Endothelial cell of umbilical vein (primary cell): ENCODE measurements at regions not wholly inside any gene's neighbourhood (a gene's known extent, or its start where the extent isn't known, plus 50 kb on each side); places are given as distances from the start of the nearest gene placed in this dataset.

ENCODE experiments used
- BruUV-seq: library from RNA; stranded (reverse); fragments of 400-500 nt; replicated peaks from 2 replicates; lab custom pipeline; 2021; lab: Mats Ljungman, UMichigan
- CTCF ChIA-PET: fragments of 300-600, 350-600 bp; sonication (Branson Sonifier 250); formaldehyde crosslinking; loops from one replicate; lab custom pipeline; 2021; ENCODE audit warnings: antibody characterized with exemption, inconsistent platforms; lab: Charles Lee
- POLR2A ChIA-PET: fragments of 300-600, 350-600 bp; sonication (Branson Sonifier 250); formaldehyde crosslinking; loops from one replicate; lab custom pipeline; 2021; ENCODE audit warnings: antibody characterized with exemption, inconsistent platforms; lab: Charles Lee
- DNase-seq: peaks from one replicate; pipeline ENCODE4 v3.0.0-alpha.2; 2011; ENCODE audit warnings: low read depth, low spot score
- FAIRE-seq: peaks from 2 replicates; lab custom pipeline; 2011; peaks lifted over from hg19 to GRCh38; lab: Jason Lieb, UNC
- H2AFZ ChIP-seq: 2 replicates; pipeline ENCODE4 v1.6.0; 2012; ENCODE audit warnings: low read depth, low read length, control low read depth, inconsistent platforms
- H3K27ac ChIP-seq: 2 replicates; pipeline ENCODE4 v1.5.1; 2011; ENCODE audit warnings: low read depth, mild to moderate bottlenecking, control low read depth, low read length, moderate library complexity; ENCODE audit not compliant: insufficient read depth
- H3K27me3 ChIP-seq, 2 experiments: 2 replicates each; pipeline versions ENCODE4 v1.6.0 to v1.6.1; 2011; ENCODE audit warnings: low read length in 2 of 2, mixed read lengths in 1 of 2; ENCODE audit not compliant: control insufficient read depth in 2 of 2, insufficient read depth in 2 of 2
- H3K36me3 ChIP-seq, 2 experiments: 2 replicates in 1 of 2; 3 replicates in 1 of 2; pipeline ENCODE4 v1.5.1; 2011; ENCODE audit warnings: low read length in 2 of 2, mild to moderate bottlenecking in 1 of 2, moderate library complexity in 1 of 2; ENCODE audit not compliant: control insufficient read depth in 2 of 2, insufficient read depth in 2 of 2; ENCODE audit errors: extremely low read depth in 1 of 2
- H3K4me1 ChIP-seq: 3 replicates; pipeline ENCODE4 v1.5.1; 2011; ENCODE audit warnings: mild to moderate bottlenecking, low read length; ENCODE audit not compliant: control insufficient read depth, insufficient read depth; ENCODE audit errors: extremely low read depth
- H3K4me2 ChIP-seq: 2 replicates; pipeline ENCODE4 v1.6.1; 2011; ENCODE audit warnings: low read length, control low read depth, mixed read lengths; ENCODE audit not compliant: insufficient read depth
- H3K4me3 ChIP-seq, 3 experiments: fragments of 200-600 bp in 1 of 3; sonication (generic), shearing (Covaris generic) in 1 of 3; replicated peaks in 1 of 3; 2 replicates each; pipeline ENCODE4 v1.5.1; 2011 to 2016; ENCODE audit warnings: control low read depth in 3 of 3, low read length in 3 of 3, mild to moderate bottlenecking in 2 of 3, inconsistent platforms in 1 of 3, low read depth in 1 of 3, moderate library complexity in 1 of 3; ENCODE audit not compliant: insufficient read depth in 1 of 3
- H3K79me2 ChIP-seq: 2 replicates; pipeline ENCODE4 v1.6.0; 2012; ENCODE audit warnings: low read length, inconsistent platforms; ENCODE audit not compliant: control insufficient read depth, insufficient read depth
- H3K9ac ChIP-seq: replicated peaks from 2 replicates; pipeline ENCODE3; 2011; ENCODE audit warnings: low read length, control low read depth; ENCODE audit not compliant: insufficient read depth; ENCODE audit errors: extremely low read depth
- H3K9me1 ChIP-seq: replicated peaks from 3 replicates; pipeline ENCODE4 v1.6.0; 2011; ENCODE audit warnings: mild to moderate bottlenecking, low read length; ENCODE audit not compliant: control insufficient read depth, insufficient read depth; ENCODE audit errors: extremely low read depth
- H3K9me3 ChIP-seq: replicated peaks from 2 replicates; pipeline ENCODE4 v1.5.1; 2012; ENCODE audit warnings: low read length, inconsistent platforms; ENCODE audit not compliant: control insufficient read depth, insufficient read depth
- H4K20me1 ChIP-seq: replicated peaks from 2 replicates; pipeline ENCODE3; 2011; ENCODE audit warnings: mild to moderate bottlenecking, low read length; ENCODE audit not compliant: control insufficient read depth, insufficient read depth; ENCODE audit errors: extremely low read depth
- CTCF ChIP-seq, 2 donors: IDR thresholded peaks; 1 replicate in 1 of 2; 2 replicates in 1 of 2; pipeline ENCODE4 v1.5.1; 2011; ENCODE audit warnings: low read length in 2 of 2, mild to moderate bottlenecking in 2 of 2, moderate library complexity in 2 of 2, control low read depth in 1 of 2, inconsistent platforms in 1 of 2, low read depth in 1 of 2; ENCODE audit not compliant: insufficient read depth in 1 of 2; ENCODE audit errors: extremely low read depth in 1 of 2
- EZH2 ChIP-seq: IDR thresholded peaks from 2 replicates; pipeline ENCODE4 v1.6.1; 2012; ENCODE audit warnings: borderline replicate concordance, low read depth, mild to moderate bottlenecking, moderate library complexity, low read length, inconsistent platforms; ENCODE audit not compliant: severe bottlenecking
- FOS ChIP-seq: IDR thresholded peaks from 2 replicates; pipeline ENCODE4 v1.6.1; 2011; ENCODE audit warnings: mild to moderate bottlenecking, low read length, moderate library complexity, borderline replicate concordance; ENCODE audit not compliant: insufficient read depth
- GATA2 ChIP-seq: IDR thresholded peaks from 2 replicates; pipeline ENCODE4 v1.7.0; 2011; ENCODE audit warnings: low read depth, mild to moderate bottlenecking, moderate library complexity, mixed read lengths, low read length; ENCODE audit not compliant: insufficient read length, insufficient read depth
- JUN ChIP-seq: IDR thresholded peaks from 2 replicates; pipeline ENCODE4 v1.6.1; 2011; ENCODE audit warnings: borderline replicate concordance, low read depth; ENCODE audit not compliant: insufficient read length, insufficient read depth
- MAX ChIP-seq: IDR thresholded peaks from 2 replicates; pipeline ENCODE4 v1.6.1; 2011; ENCODE audit not compliant: insufficient read depth, insufficient read length
- MYC ChIP-seq: IDR thresholded peaks from one replicate; pipeline ENCODE4 v1.6.1; 2011; ENCODE audit warnings: mild to moderate bottlenecking, low read depth, low read length
- POLR2A ChIP-seq: IDR thresholded peaks from 2 replicates; pipeline ENCODE4 v1.6.1; 2012; ENCODE audit warnings: low read depth, mild to moderate bottlenecking, control low read depth, low read length
- POLR2AphosphoS5 ChIP-seq: IDR thresholded peaks from 2 replicates; pipeline ENCODE4 v1.6.1; 2012; ENCODE audit warnings: low read depth, mild to moderate bottlenecking, control low read depth, low read length, moderate library complexity; ENCODE audit not compliant: insufficient read depth
- dilution Hi-C: fragments of 300-500 bp; cut with MboI; formaldehyde crosslinking; loops from one replicate; pipeline ENCODE4 v1.15.0; 2019; ENCODE audit warnings: low sequenced_read_pairs; ENCODE audit not compliant: extremely low pct_ligation_motif_present
- intact Hi-C: fragments of 100-400 bp; cut with micrococcal nuclease; formaldehyde crosslinking; loops from one replicate; pipeline ENCODE4 v1.10.0; 2022

DNA sequence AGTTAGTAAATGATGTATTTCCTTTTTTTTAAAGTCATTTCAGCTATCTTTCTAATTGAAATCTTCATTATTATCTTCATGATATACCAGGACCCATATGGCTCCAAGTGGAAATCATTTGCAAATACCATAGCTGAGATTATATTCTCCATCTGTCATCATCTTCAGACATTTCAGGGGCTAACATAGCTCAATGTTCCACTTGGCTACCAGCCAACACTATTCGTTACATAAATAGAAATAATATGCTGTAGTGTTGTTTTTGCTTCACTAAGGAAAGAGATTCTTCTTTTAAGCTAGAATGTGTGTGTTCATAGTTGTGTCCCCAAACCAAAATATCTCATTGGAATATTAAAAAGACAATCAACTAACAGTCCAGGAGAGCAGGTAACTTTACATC lies 225.1 kb downstream of the DIO2 start:
- Histone ChIP-seq H3K9me1 (no peaks in the 10 kb centered on the region), H3K36me3 (no peaks in the 10 kb centered on the region), H3K79me2 (no peaks in the 10 kb centered on the region), H3K27me3 (no peaks in the 10 kb centered on the region), H3K27ac (no peak overlapping the region), H4K20me1 (no peaks in the 10 kb centered on the region), H2AFZ (no peak overlapping the region), H3K9me3 (peaks cover 2% of the 10 kb centered on the region), H3K9ac (no peak overlapping the region), H3K4me2 (no peak overlapping the region), H3K4me1 (no peaks in the 10 kb centered on the region), H3K4me3 (no peak overlapping the region)
- no TSS peak for BruUV-seq
- intact Hi-C loops (no loop called here), dilution Hi-C loops (no loop called here)
- TF ChIP-seq MYC = no peak
- no peak for TF ChIP-seq MAX
- TF ChIP-seq JUN = no peak
- TF ChIP-seq CTCF (IDR thresholded peaks at IDR 0.05; ENCODE audit: extremely low read depth in 1 of 2, insufficient read depth in 1 of 2, low read depth in 1 of 2, low read length in 2 of 2) = no peak
- no peak for TF ChIP-seq POLR2A
- no peak for TF ChIP-seq FOS
- TF ChIP-seq EZH2 = no peak
- no peak for TF ChIP-seq GATA2
- no peak for TF ChIP-seq POLR2AphosphoS5
- FAIRE-seq (no peak), DNase-seq (no peak)
- ChIA-PET CTCF (no interaction called here), POLR2A (no interaction called here)
